Lung (tissue), 11 donors: ENCODE measurements at regions not wholly inside any gene's neighbourhood (a gene's known extent, or its start where the extent isn't known, plus 50 kb on each side); places are given as distances from the start of the nearest gene placed in this dataset.

Experiments
- ATAC-seq: fragments of 200-7000 bp; cut with Tn5 transposase; one replicate; pipeline ENCODE4 v1.9.1; 2020; ENCODE audit warnings: moderate number of reproducible peaks; ENCODE audit not compliant: insufficient read depth, low FRiP score
- DNase-seq, 3 donors: peaks; one replicate each; pipeline ENCODE4 v3.0.0-alpha.2; 2013 to 2017
- H3K27ac ChIP-seq, 2 donors: one replicate each; pipeline ENCODE4 v1.5.1; 2013; ENCODE audit warnings: mild to moderate bottlenecking in 2 of 2, moderate library complexity in 2 of 2, control low read depth in 1 of 2, inconsistent platforms in 1 of 2, low read depth in 1 of 2, low read length in 1 of 2
- H3K27me3 ChIP-seq, 3 donors: one replicate each; pipeline ENCODE4 v1.5.1; 2013; ENCODE audit warnings: low read length in 2 of 3; ENCODE audit not compliant: control insufficient read depth in 3 of 3, insufficient read depth in 3 of 3
- H3K36me3 ChIP-seq, 4 donors: one replicate each; pipeline ENCODE4 v1.5.1; 2013; ENCODE audit warnings: low read length in 4 of 4, mild to moderate bottlenecking in 1 of 4, moderate library complexity in 1 of 4; ENCODE audit not compliant: control insufficient read depth in 4 of 4, insufficient read depth in 4 of 4
- H3K4me1 ChIP-seq, 5 donors: one replicate each; pipeline ENCODE4 v1.5.1; 2013; ENCODE audit warnings: low read length in 5 of 5, mild to moderate bottlenecking in 2 of 5, moderate library complexity in 1 of 5; ENCODE audit not compliant: control insufficient read depth in 5 of 5, insufficient read depth in 5 of 5
- H3K4me3 ChIP-seq: one replicate; pipeline ENCODE4 v1.5.1; 2013; ENCODE audit warnings: mild to moderate bottlenecking, control low read depth, moderate library complexity
- H3K9ac ChIP-seq, 2 donors: one replicate each; pipeline ENCODE4 v1.5.1; 2013; ENCODE audit warnings: low read length in 2 of 2, control low read depth in 1 of 2; ENCODE audit not compliant: insufficient read depth in 1 of 2
- H3K9me3 ChIP-seq, 4 donors: one replicate each; pipeline ENCODE4 v1.5.1; 2013; ENCODE audit warnings: low read length in 3 of 4, mild to moderate bottlenecking in 1 of 4, moderate library complexity in 1 of 4; ENCODE audit not compliant: control insufficient read depth in 4 of 4, insufficient read depth in 3 of 4
- WGBS, 2 donors: extraction: QIAGEN DNeasy Blood & Tissue Kit; methylation state at CpG; one replicate each; pipeline ENCODE4 v1.1.7; 2013; 5-methylcytosine and 5-hydroxymethylcytosine counted together
- TF ChIP-seq, protein P1 (sequence below): IDR thresholded peaks from 2 replicates; pipeline ENCODE4 v1.5.1; 2012; ENCODE audit warnings: mild to moderate bottlenecking; ENCODE audit errors: control extremely low read depth, extremely low read depth
- donor health status: control.
- donor health status: control.
- donor health status: Bipolar disorder and iron deficiency.
- donor health status: healthy.
- donor health status: DM: yes; HTN: yes; CAD: no.

DNA sequence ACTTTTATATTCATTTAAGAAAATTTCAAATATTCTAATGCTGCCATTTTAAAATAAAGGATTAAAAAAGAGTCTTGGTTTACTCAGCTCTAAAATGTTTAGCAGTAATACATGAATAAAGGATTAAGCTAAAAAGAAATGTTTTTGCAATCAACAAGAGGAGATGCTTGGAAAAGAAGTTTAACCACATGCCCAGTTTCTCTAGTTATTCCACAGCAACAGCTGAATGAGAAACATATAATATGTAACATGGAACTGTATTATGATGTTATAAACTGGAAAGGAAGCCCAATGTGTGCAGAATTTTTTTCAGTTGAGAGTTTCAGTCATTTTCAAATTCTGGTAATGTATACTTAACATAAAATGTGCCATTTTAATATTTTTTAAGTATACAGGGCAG is 76.5 kb upstream of the ALDH1A1 start:
- ATAC-seq (no peak), DNase-seq (no peak)
- Histone ChIP-seq H3K36me3 (no peaks in the 10 kb centered on the region), H3K27ac (no peak overlapping the region), H3K4me3 (no peak overlapping the region), H3K9me3 (no peaks in the 10 kb centered on the region), H3K4me1 (peaks cover 0 to 10% (median 0%) of the 10 kb centered on the region in 5 donors), H3K27me3 (no peaks in the 10 kb centered on the region), H3K9ac (no peak overlapping the region)
- TF ChIP-seq, protein P1, sequence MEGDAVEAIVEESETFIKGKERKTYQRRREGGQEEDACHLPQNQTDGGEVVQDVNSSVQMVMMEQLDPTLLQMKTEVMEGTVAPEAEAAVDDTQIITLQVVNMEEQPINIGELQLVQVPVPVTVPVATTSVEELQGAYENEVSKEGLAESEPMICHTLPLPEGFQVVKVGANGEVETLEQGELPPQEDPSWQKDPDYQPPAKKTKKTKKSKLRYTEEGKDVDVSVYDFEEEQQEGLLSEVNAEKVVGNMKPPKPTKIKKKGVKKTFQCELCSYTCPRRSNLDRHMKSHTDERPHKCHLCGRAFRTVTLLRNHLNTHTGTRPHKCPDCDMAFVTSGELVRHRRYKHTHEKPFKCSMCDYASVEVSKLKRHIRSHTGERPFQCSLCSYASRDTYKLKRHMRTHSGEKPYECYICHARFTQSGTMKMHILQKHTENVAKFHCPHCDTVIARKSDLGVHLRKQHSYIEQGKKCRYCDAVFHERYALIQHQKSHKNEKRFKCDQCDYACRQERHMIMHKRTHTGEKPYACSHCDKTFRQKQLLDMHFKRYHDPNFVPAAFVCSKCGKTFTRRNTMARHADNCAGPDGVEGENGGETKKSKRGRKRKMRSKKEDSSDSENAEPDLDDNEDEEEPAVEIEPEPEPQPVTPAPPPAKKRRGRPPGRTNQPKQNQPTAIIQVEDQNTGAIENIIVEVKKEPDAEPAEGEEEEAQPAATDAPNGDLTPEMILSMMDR: no peak

DNA sequence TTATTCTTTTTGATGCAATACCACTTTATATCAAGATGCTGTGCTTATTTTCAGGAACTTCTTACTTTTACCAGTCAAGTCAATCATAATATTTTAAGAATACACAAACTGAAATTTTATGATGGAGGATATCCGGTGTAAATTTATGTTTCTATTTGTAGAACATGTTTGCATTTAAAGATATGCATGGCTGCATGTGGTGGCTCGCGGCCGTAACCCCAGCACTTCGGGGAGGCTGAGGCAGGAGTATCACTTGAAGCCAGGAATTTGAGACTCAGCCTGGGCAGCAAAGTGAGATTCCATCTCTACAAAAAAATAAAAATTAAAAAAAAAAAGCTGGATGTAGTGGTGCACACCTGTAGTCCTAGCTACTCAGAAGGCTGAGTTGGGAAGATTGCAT is 73.5 kb upstream of the ALDH1A1 start:
- TF ChIP-seq, protein P1: no peak
- H3K4me3 ChIP-seq: no peak overlapping the region

DNA sequence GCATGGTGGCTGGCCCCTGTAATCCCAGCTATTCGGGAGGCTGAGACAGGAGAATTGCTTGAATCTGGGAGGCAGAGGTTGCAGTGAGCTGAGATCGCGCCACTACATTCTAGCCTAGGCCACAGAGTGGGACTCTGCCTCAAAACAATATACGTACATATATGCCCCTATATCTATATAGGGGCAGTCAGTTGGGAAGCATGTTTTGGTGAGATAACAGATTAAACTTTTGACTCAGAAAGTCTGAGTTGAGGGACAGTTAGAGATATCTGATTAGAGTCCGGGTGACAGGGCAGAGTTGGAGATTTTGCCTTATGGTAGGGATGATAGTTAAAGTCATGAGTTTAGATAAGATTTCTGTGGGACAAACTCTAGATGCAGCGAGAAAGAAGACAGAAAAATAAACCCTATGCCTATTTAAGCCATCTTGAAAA is 71.8 kb upstream of the ALDH1A1 start:
- Histone ChIP-seq H3K27me3 (no peaks in the 10 kb centered on the region), H3K9me3 (no peaks in the 10 kb centered on the region), H3K27ac (no peak overlapping the region), H3K36me3 (no peaks in the 10 kb centered on the region), H3K9ac (no peak overlapping the region), H3K4me1 (peaks cover 0 to 8% (median 0%) of the 10 kb centered on the region in 5 donors), H3K4me3 (no peak overlapping the region)
- ATAC-seq (no peak), DNase-seq (no peak)
- TF ChIP-seq, protein P1: no peak
- WGBS, 2 donors: 95% methylated on average over 6 of the region's 6 CpGs

More for the DNA sequence above, 73.5 kb upstream of the ALDH1A1 start:
- Histone ChIP-seq H3K4me1 (peaks cover 0 to 18% (median 0%) of the 10 kb centered on the region in 5 donors), H3K36me3 (no peaks in the 10 kb centered on the region), H3K27ac (no peak overlapping the region), H3K9ac (no peak overlapping the region), H3K9me3 (no peaks in the 10 kb centered on the region), H3K27me3 (no peaks in the 10 kb centered on the region)
- WGBS, 2 donors: 80 to 92% methylated on average over 5 of the region's 5 CpGs
- DNase-seq (no peak), ATAC-seq (no peak)

DNA sequence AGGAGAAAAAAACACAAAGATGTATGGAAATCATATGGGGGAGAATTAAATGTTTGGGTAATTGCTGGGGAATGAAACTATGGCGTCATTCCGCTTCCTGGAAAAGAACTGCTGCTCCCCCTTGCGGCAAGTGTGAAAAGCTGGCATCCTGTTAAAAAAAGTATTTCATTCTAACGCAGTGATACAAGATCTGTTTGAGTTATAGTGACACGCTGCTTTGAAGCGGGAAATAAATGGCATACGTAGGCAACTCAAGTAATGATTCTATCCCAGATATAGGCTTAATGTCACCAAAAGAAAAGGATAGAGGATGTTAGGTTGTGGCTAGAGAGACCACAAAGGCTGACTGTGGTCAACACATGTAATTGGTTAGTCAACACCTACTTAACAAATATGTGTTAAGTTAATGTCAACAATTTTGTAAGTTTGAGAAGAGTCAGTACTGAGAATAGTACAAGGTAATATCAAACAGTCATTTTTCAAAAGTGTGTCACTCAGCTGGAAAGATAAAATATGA is 70.2 kb upstream of the ALDH1A1 start:
- TF ChIP-seq, protein P1: peak; percentile 70
- Histone ChIP-seq H3K36me3 (no peaks in the 10 kb centered on the region), H3K27me3 (no peaks in the 10 kb centered on the region), H3K4me1 (peaks cover 0 to 8% (median 0%) of the 10 kb centered on the region in 5 donors), H3K27ac (no peak overlapping the region), H3K9me3 (no peaks in the 10 kb centered on the region), H3K9ac (peak overlapping the region in 1 of 2 donors; percentile 52), H3K4me3 (no peak overlapping the region)
- 4 to 5% methylated on average over 7 of the region's 7 CpGs for WGBS, 2 donors
- ATAC-seq (peak; percentile 62), DNase-seq (peak; percentile 75 to 87 (median 87))
